ENCODE measurements at regions not wholly inside any gene's neighbourhood (a gene's known extent, or its start where the extent isn't known, plus 50 kb on each side); places are given as distances from the start of the nearest gene placed in this dataset.

DNA sequence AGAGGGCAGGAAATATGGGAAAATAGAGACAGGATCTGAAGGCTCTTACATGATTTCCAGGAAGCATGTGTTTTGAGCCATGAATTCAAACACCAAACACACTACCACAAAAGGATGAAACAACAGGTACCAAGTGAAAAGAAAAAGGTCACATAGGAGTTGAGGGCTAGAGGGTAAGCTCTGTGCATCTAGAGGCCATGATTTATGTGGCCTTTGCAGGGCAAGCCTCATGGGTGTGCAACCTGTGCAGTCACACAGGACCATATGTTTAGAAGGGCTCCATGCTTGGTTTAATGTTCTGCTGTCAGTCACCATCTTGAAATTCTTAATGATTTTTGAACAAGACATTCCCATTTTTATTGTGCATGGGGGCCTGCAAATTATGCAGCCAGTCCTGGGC is 134.5 kb upstream of the CCDC68 start:
- Histone ChIP-seq H3K27ac (ENCODE audit: low read depth, low read length) (no peak overlapping the region), H3K4me1 (ENCODE audit: control insufficient read depth, insufficient read depth, low read length, unreplicated experiment) (peaks cover 17% of the 10 kb centered on the region)

DNA sequence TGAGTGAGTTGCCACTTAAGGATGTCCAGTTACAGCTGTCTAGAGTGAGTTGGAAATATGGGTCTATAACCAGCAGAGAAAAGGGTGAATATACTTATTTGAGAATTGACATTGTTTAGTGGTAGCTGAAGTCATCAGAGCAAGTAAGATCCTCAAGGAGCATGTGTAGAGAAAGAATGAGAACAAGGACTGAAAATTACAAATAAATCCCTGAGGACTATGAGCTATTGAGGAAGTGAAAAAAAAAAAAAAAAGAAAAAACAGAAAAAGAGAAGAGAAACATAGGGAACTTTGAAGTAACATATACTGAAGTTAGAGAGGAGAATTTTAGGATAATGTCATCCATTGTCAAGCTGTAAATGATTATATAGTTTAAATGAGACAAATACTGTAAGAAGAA is 134.0 kb upstream of the CCDC68 start:
- Histone ChIP-seq H3K36me3 (ENCODE audit: insufficient read depth, low read length) (no peaks in the 10 kb centered on the region), H2AFZ (ENCODE audit: low read length, unreplicated experiment) (no peak overlapping the region), H3K79me2 (ENCODE audit: control insufficient read depth, insufficient read depth, low read length, unreplicated experiment) (no peaks in the 10 kb centered on the region), H3K27ac (ENCODE audit: low read depth, low read length) (no peak overlapping the region), H3K4me3 (ENCODE audit: low read depth, low read length) (no peak overlapping the region), H3K27me3 (ENCODE audit: insufficient read depth, low read length) (no peaks in the 10 kb centered on the region), H3K4me1 (ENCODE audit: control insufficient read depth, insufficient read depth, low read length, unreplicated experiment) (peaks cover 17% of the 10 kb centered on the region)

More for the DNA sequence above, 134.5 kb upstream of the CCDC68 start:
- Histone ChIP-seq H3K36me3 (ENCODE audit: insufficient read depth, low read length) (no peaks in the 10 kb centered on the region), H3K4me3 (ENCODE audit: low read depth, low read length) (no peak overlapping the region), H3K79me2 (ENCODE audit: control insufficient read depth, insufficient read depth, low read length, unreplicated experiment) (no peaks in the 10 kb centered on the region), H2AFZ (ENCODE audit: low read length, unreplicated experiment) (no peak overlapping the region), H3K27me3 (ENCODE audit: insufficient read depth, low read length) (no peaks in the 10 kb centered on the region)

GRCh38 chr18:55092166-55092565 is 132.9 kb upstream of the CCDC68 start:
- Histone ChIP-seq H3K4me1 (ENCODE audit: control insufficient read depth, insufficient read depth, low read length, unreplicated experiment) (peaks cover 8% of the 10 kb centered on the region), H3K27me3 (ENCODE audit: insufficient read depth, low read length) (no peaks in the 10 kb centered on the region), H3K4me3 (ENCODE audit: low read depth, low read length) (no peak overlapping the region), H2AFZ (ENCODE audit: low read length, unreplicated experiment) (no peak overlapping the region), H3K27ac (ENCODE audit: low read depth, low read length) (no peak overlapping the region), H3K36me3 (ENCODE audit: insufficient read depth, low read length) (no peaks in the 10 kb centered on the region), H3K79me2 (ENCODE audit: control insufficient read depth, insufficient read depth, low read length, unreplicated experiment) (no peaks in the 10 kb centered on the region)

DNA sequence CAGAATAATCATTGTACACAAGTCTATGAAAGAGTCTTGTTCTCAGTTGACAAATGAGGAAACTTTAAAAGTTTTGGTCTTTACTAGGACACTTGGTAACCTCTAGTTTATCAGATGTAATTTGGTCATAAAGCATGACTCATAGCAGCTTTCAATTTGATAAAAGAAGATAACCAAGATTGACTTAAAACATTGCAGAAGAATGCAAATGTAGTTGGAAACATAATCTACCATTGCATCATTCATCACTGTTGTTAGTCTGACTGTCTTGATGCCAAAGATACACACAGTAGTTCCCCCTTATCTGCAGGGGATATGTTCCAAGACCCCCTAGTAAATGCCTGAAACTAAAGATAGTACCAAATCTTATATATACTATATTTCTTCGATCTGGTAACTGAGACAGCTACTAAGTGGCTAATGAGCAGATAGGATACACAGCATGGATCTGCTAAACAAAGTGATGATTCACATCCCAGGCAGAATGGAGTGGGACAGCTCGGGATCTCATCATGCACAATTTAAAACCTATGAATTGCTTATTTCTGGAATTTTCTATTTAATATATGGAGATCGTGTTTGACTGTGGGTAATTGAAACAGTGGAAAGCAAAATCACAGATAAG is 131.4 kb upstream of the CCDC68 start:
- Histone ChIP-seq H2AFZ (ENCODE audit: low read length, unreplicated experiment) (no peak overlapping the region), H3K4me1 (ENCODE audit: control insufficient read depth, insufficient read depth, low read length, unreplicated experiment) (no peaks in the 10 kb centered on the region), H3K36me3 (ENCODE audit: insufficient read depth, low read length) (no peaks in the 10 kb centered on the region), H3K79me2 (ENCODE audit: control insufficient read depth, insufficient read depth, low read length, unreplicated experiment) (no peaks in the 10 kb centered on the region), H3K4me3 (ENCODE audit: low read depth, low read length) (no peak overlapping the region), H3K27ac (ENCODE audit: low read depth, low read length) (no peak overlapping the region), H3K27me3 (ENCODE audit: insufficient read depth, low read length) (no peaks in the 10 kb centered on the region)

- no peaks in the 10 kb centered on the region for H3K4me1 ChIP-seq (ENCODE audit: control insufficient read depth, insufficient read depth, low read length, unreplicated experiment)
- H3K27ac ChIP-seq (ENCODE audit: low read depth, low read length), result no peak overlapping the region
- no peaks in the 10 kb centered on the region for H3K27me3 ChIP-seq (ENCODE audit: insufficient read depth, low read length)
- no peaks in the 10 kb centered on the region for H3K36me3 ChIP-seq (ENCODE audit: insufficient read depth, low read length)
- H3K79me2 ChIP-seq (ENCODE audit: control insufficient read depth, insufficient read depth, low read length, unreplicated experiment), result no peaks in the 10 kb centered on the region
- no peak overlapping the region for H2AFZ ChIP-seq (ENCODE audit: low read length, unreplicated experiment)
- H3K4me3 ChIP-seq (ENCODE audit: low read depth, low read length), result no peak overlapping the region
Observed at GRCh38 chr18:55089610-55090009, 130.3 kb upstream of the CCDC68 start.

DNA sequence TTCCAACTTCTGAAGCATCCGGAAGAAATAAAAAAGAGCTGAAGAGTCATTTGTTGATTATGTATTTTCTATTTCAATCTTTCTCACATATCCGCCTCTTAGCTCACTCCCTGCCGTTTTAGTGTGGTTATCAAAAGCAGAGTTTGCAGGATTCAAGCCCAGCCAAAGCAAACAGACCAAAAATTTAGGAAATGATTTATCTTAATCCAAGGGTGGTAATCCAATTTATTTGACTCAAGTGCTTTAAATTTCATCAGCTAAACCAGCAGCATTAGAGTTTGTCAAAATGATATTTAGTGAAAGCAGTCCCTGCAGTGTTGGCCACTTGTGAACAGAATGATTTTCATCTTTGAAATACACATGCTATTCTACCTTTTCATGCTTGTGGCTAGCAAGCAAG is 129.3 kb upstream of the CCDC68 start:
- no peaks in the 10 kb centered on the region for H3K36me3 ChIP-seq (ENCODE audit: insufficient read depth, low read length)
- no peaks in the 10 kb centered on the region for H3K4me1 ChIP-seq (ENCODE audit: control insufficient read depth, insufficient read depth, low read length, unreplicated experiment)
- H3K79me2 ChIP-seq (ENCODE audit: control insufficient read depth, insufficient read depth, low read length, unreplicated experiment), result no peaks in the 10 kb centered on the region
- H3K4me3 ChIP-seq (ENCODE audit: low read depth, low read length), result no peak overlapping the region
- no peak overlapping the region for H3K27ac ChIP-seq (ENCODE audit: low read depth, low read length)
- no peak overlapping the region for H2AFZ ChIP-seq (ENCODE audit: low read length, unreplicated experiment)
- H3K27me3 ChIP-seq (ENCODE audit: insufficient read depth, low read length), result no peaks in the 10 kb centered on the region

- no peaks in the 10 kb centered on the region for H3K36me3 ChIP-seq (ENCODE audit: insufficient read depth, low read length)
- H3K4me3 ChIP-seq (ENCODE audit: low read depth, low read length), result no peak overlapping the region
- no peak overlapping the region for H3K27ac ChIP-seq (ENCODE audit: low read depth, low read length)
- H3K4me1 ChIP-seq (ENCODE audit: control insufficient read depth, insufficient read depth, low read length, unreplicated experiment), result no peaks in the 10 kb centered on the region
- H3K27me3 ChIP-seq (ENCODE audit: insufficient read depth, low read length), result no peaks in the 10 kb centered on the region
- H2AFZ ChIP-seq (ENCODE audit: low read length, unreplicated experiment), result no peak overlapping the region
- no peaks in the 10 kb centered on the region for H3K79me2 ChIP-seq (ENCODE audit: control insufficient read depth, insufficient read depth, low read length, unreplicated experiment)
Observed at GRCh38 chr18:55088000-55088401, 128.7 kb upstream of the CCDC68 start.

- H2AFZ ChIP-seq (ENCODE audit: low read length, unreplicated experiment), result no peak overlapping the region
- no peaks in the 10 kb centered on the region for H3K79me2 ChIP-seq (ENCODE audit: control insufficient read depth, insufficient read depth, low read length, unreplicated experiment)
- H3K4me1 ChIP-seq (ENCODE audit: control insufficient read depth, insufficient read depth, low read length, unreplicated experiment), result no peaks in the 10 kb centered on the region
- H3K4me3 ChIP-seq (ENCODE audit: low read depth, low read length), result no peak overlapping the region
- H3K27me3 ChIP-seq (ENCODE audit: insufficient read depth, low read length), result no peaks in the 10 kb centered on the region
- no peak overlapping the region for H3K27ac ChIP-seq (ENCODE audit: low read depth, low read length)
- H3K36me3 ChIP-seq (ENCODE audit: insufficient read depth, low read length), result no peaks in the 10 kb centered on the region
Observed at GRCh38 chr18:55086906-55087305, 127.6 kb upstream of the CCDC68 start.

- no peak overlapping the region for H3K27ac ChIP-seq (ENCODE audit: low read depth, low read length)
- no peaks in the 10 kb centered on the region for H3K36me3 ChIP-seq (ENCODE audit: insufficient read depth, low read length)
- no peaks in the 10 kb centered on the region for H3K79me2 ChIP-seq (ENCODE audit: control insufficient read depth, insufficient read depth, low read length, unreplicated experiment)
- H3K4me3 ChIP-seq (ENCODE audit: low read depth, low read length), result no peak overlapping the region
- H3K27me3 ChIP-seq (ENCODE audit: insufficient read depth, low read length), result no peaks in the 10 kb centered on the region
- no peak overlapping the region for H2AFZ ChIP-seq (ENCODE audit: low read length, unreplicated experiment)
- H3K4me1 ChIP-seq (ENCODE audit: control insufficient read depth, insufficient read depth, low read length, unreplicated experiment), result no peaks in the 10 kb centered on the region
Observed at GRCh38 chr18:55085557-55086285, 126.5 kb upstream of the CCDC68 start.

- no peaks in the 10 kb centered on the region for H3K27me3 ChIP-seq (ENCODE audit: insufficient read depth, low read length)
- no peaks in the 10 kb centered on the region for H3K79me2 ChIP-seq (ENCODE audit: control insufficient read depth, insufficient read depth, low read length, unreplicated experiment)
- H2AFZ ChIP-seq (ENCODE audit: low read length, unreplicated experiment), result no peak overlapping the region
- H3K36me3 ChIP-seq (ENCODE audit: insufficient read depth, low read length), result no peaks in the 10 kb centered on the region
- no peak overlapping the region for H3K27ac ChIP-seq (ENCODE audit: low read depth, low read length)
- no peak overlapping the region for H3K4me3 ChIP-seq (ENCODE audit: low read depth, low read length)
- H3K4me1 ChIP-seq (ENCODE audit: control insufficient read depth, insufficient read depth, low read length, unreplicated experiment), result no peaks in the 10 kb centered on the region
Observed at GRCh38 chr18:55084550-55084949, 125.3 kb upstream of the CCDC68 start.

DNA sequence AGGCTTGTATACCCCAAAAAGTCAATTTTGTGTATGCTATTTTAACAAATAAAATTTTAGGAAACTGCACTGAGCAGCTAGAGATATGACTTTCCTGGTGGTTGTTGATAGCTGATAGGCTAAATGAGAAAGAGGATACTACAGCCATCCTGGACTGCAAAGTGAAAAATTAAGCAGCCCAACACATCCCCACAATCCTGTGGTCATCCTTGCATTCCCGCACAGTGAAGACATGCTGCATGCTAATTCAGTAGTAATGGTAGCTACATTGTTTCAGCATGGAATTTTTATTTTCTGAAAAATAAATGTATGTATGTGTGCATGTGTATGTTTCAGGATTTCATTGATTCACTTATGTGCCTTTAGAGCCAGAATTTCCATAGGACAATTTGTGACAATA is 124.2 kb upstream of the CCDC68 start:
- Histone ChIP-seq H3K27me3 (ENCODE audit: insufficient read depth, low read length) (no peaks in the 10 kb centered on the region), H3K4me1 (ENCODE audit: control insufficient read depth, insufficient read depth, low read length, unreplicated experiment) (no peaks in the 10 kb centered on the region), H3K79me2 (ENCODE audit: control insufficient read depth, insufficient read depth, low read length, unreplicated experiment) (no peaks in the 10 kb centered on the region), H3K36me3 (ENCODE audit: insufficient read depth, low read length) (no peaks in the 10 kb centered on the region), H3K4me3 (ENCODE audit: low read depth, low read length) (no peak overlapping the region), H3K27ac (ENCODE audit: low read depth, low read length) (no peak overlapping the region), H2AFZ (ENCODE audit: low read length, unreplicated experiment) (no peak overlapping the region)
